HepG2 (cell line): ENCODE measurements at regions not wholly inside any gene's neighbourhood (a gene's known extent, or its start where the extent isn't known, plus 50 kb on each side); places are given as distances from the start of the nearest gene placed in this dataset.

Experiments
- ATAC-seq: fragments of 200-7000 bp; cut with Tn5 transposase; 3 replicates; pipeline ENCODE4 v1.9.1; 2020; ENCODE audit warnings: mild to moderate bottlenecking, moderate library complexity
- BruUV-seq: library from RNA; stranded (reverse); fragments of 400-500 nt; replicated peaks from 2 replicates; lab custom pipeline; 2021; lab: Mats Ljungman, UMichigan
- CTCF ChIA-PET: fragments of 300-600 bp; formaldehyde crosslinking; extraction: SDS; loops from one replicate; lab custom pipeline; 2021; ENCODE audit warnings: low total read pairs, inconsistent platforms, low intra/inter-chr PET ratio; lab: Yijun Ruan, JAX
- POLR2A ChIA-PET: fragments of 350-600 bp; sonication (Branson Sonifier 250); formaldehyde crosslinking; loops from one replicate; lab custom pipeline; 2020; ENCODE audit warnings: antibody characterized with exemption, inconsistent platforms; lab: Yijun Ruan, JAX
- DNase-seq: peaks from one replicate; pipeline ENCODE4 v3.0.0-alpha.2; 2015; ENCODE audit warnings: low spot score
- FAIRE-seq: peaks from 3 replicates; lab custom pipeline; 2011; peaks lifted over from hg19 to GRCh38; lab: Jason Lieb, UNC
- H2AFZ ChIP-seq: one replicate; pipeline ENCODE4 v1.6.1; 2011; ENCODE audit warnings: low read length, inconsistent platforms
- H3K27ac ChIP-seq: fragments of 300-600 bp; 3 replicates; pipeline ENCODE4 v1.8.0; 2011; ENCODE audit warnings: mixed run types, mild to moderate bottlenecking, mixed read lengths, low read length, inconsistent platforms; ENCODE audit not compliant: insufficient read depth; ENCODE audit errors: extremely low read length
- H3K27me3 ChIP-seq, 2 experiments: fragments of 200-600 bp in 1 of 2; 2 replicates in 1 of 2; 3 replicates in 1 of 2; pipeline versions ENCODE4 v1.6.0 to v1.8.0; 2011; ENCODE audit warnings: low read length in 2 of 2, mild to moderate bottlenecking in 2 of 2, moderate library complexity in 2 of 2, inconsistent platforms in 1 of 2; ENCODE audit not compliant: insufficient read depth in 2 of 2, control insufficient read depth in 1 of 2
- H3K36me3 ChIP-seq, 2 experiments: fragments of 200-600 bp in 1 of 2; replicated peaks in 1 of 2; 2 replicates in 1 of 2; 3 replicates in 1 of 2; pipeline versions ENCODE4 v1.5.1 to v1.8.0; 2011; ENCODE audit warnings: low read length in 2 of 2, inconsistent platforms in 1 of 2; ENCODE audit not compliant: insufficient read depth in 2 of 2, control insufficient read depth in 1 of 2
- H3K4me1 ChIP-seq: 2 replicates; pipeline ENCODE4 v1.5.1; 2012; ENCODE audit warnings: low read length, inconsistent platforms; ENCODE audit not compliant: insufficient read depth
- H3K4me2 ChIP-seq: 2 replicates; pipeline ENCODE4 v1.6.0; 2011; ENCODE audit warnings: low read depth, low read length, inconsistent platforms
- H3K4me3 ChIP-seq, 3 experiments: fragments of 200-600 bp in 1 of 3; sonication (generic), shearing (Covaris generic) in 1 of 3; replicated peaks in 1 of 3; 2 replicates each; pipeline ENCODE4 v1.5.1; 2011 to 2016; ENCODE audit warnings: low read length in 3 of 3, inconsistent platforms in 2 of 3, low read depth in 2 of 3, mild to moderate bottlenecking in 2 of 3, control low read depth in 1 of 3, mixed read lengths in 1 of 3; ENCODE audit not compliant: insufficient read depth in 1 of 3
- H3K79me2 ChIP-seq: one replicate; pipeline ENCODE4 v1.6.1; 2011; ENCODE audit warnings: low read length, inconsistent platforms; ENCODE audit not compliant: insufficient read depth
- H3K9ac ChIP-seq: 2 replicates; pipeline ENCODE4 v1.6.0; 2011; ENCODE audit warnings: mild to moderate bottlenecking, low read depth, low read length, inconsistent platforms; ENCODE audit not compliant: insufficient read depth
- H3K9me3 ChIP-seq: 2 replicates; pipeline ENCODE4 v1.5.1; 2012; ENCODE audit warnings: mild to moderate bottlenecking, low read length
- H4K20me1 ChIP-seq: 2 replicates; pipeline ENCODE4 v1.6.0; 2011; ENCODE audit warnings: inconsistent platforms, mild to moderate bottlenecking, low read length, moderate library complexity; ENCODE audit not compliant: insufficient read depth
- EED ChIP-seq: sonication (generic); formaldehyde crosslinking; IDR thresholded peaks from 2 replicates; pipeline ENCODE4 v1.5.0; 2020; ENCODE audit warnings: mild to moderate bottlenecking, missing genetic modification reagents
- GFI1 ChIP-seq: sonication (generic); formaldehyde crosslinking; IDR thresholded peaks from 2 replicates; pipeline ENCODE4 v1.5.0; 2020; ENCODE audit warnings: missing genetic modification reagents, mild to moderate bottlenecking, borderline replicate concordance
- HDAC6 ChIP-seq: fragments of 200-600 bp; sonication (generic); IDR thresholded peaks from 2 replicates; pipeline ENCODE4 v1.7.0; 2017; ENCODE audit warnings: mild to moderate bottlenecking, antibody characterized with exemption, low read length, low read depth
- HOXA9 ChIP-seq: sonication (generic); formaldehyde crosslinking; IDR thresholded peaks from 2 replicates; pipeline ENCODE4 v1.8.1; 2022; ENCODE audit warnings: missing genetic modification reagents, mild to moderate bottlenecking, moderate library complexity, borderline replicate concordance
- NCOA1 ChIP-seq: sonication (generic); formaldehyde crosslinking; IDR thresholded peaks from 2 replicates; pipeline ENCODE4 v1.9.0; 2021; ENCODE audit warnings: missing genetic modification reagents
- PAWR ChIP-seq: sonication (generic); formaldehyde crosslinking; IDR thresholded peaks from 2 replicates; pipeline ENCODE4 v1.4.0; 2020; ENCODE audit warnings: missing genetic modification reagents, mild to moderate bottlenecking, borderline replicate concordance
- RBM39 ChIP-seq: fragments of 200-400 bp; formaldehyde crosslinking; IDR thresholded peaks from one replicate; pipeline ENCODE4 v1.6.1; 2018; ENCODE audit warnings: antibody characterized with exemption, mild to moderate bottlenecking, low read depth, low read length; ENCODE audit not compliant: poor library complexity, severe bottlenecking
- ZNF766 ChIP-seq: sonication (generic); formaldehyde crosslinking; IDR thresholded peaks from 2 replicates; pipeline ENCODE4 v1.5.0; 2020; ENCODE audit warnings: missing genetic modification reagents, borderline replicate concordance
- ZNF83 ChIP-seq: sonication (generic); formaldehyde crosslinking; IDR thresholded peaks from 2 replicates; pipeline ENCODE4 v1.4.0; 2020; ENCODE audit warnings: missing genetic modification reagents, mild to moderate bottlenecking, borderline replicate concordance
- ZSCAN22 ChIP-seq: sonication (generic); formaldehyde crosslinking; IDR thresholded peaks from 2 replicates; pipeline ENCODE4 v1.4.0; 2020; ENCODE audit warnings: mild to moderate bottlenecking, missing genetic modification reagents
- WGBS: methylation state at CpG from one replicate; pipeline ENCODE4 v1.1.6; 2017; ENCODE audit warnings: low lambda C conversion rate; 5-methylcytosine and 5-hydroxymethylcytosine counted together
- in situ Hi-C: cut with HindIII; loops from 2 replicates; pipeline ENCODE4 v1.10.0; 2017; ENCODE audit warnings: low pct_unique_long_range_greater_than_20kb; ENCODE audit not compliant: extremely low pct_ligation_motif_present
- intact Hi-C: fragments of 100-400 bp; cut with micrococcal nuclease; formaldehyde crosslinking; loops from one replicate; pipeline ENCODE4 v1.10.0; 2022; ENCODE audit not compliant: unreplicated experiment
- TF ChIP-seq, protein P1 (sequence below): sonication (generic); formaldehyde crosslinking; conservative IDR thresholded peaks from 2 replicates; pipeline ENCODE4 v1.5.0; 2020; ENCODE audit warnings: missing genetic modification reagents

DNA sequence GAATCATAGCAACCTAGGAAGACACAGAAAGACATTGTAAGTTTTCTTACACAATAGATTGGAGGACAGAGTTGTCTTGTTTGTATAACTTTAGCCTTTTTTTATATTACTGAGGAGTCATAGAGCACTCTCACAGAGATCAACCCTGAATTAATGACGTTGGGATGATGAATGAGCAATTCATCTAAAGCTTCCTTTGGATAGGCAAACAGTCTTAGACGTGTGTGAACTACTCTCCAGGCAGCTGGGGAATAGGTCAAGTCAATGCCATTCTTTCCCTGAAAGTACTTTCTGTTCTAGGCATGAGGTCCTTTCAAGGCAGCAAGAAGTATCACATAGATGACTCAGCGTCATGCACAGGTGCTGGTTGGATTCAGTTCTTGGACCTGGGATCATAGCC, 369.1 kb upstream of the NOVA1 start:
- H3K79me2 ChIP-seq = no peaks in the 10 kb centered on the region
- POLR2A ChIA-PET = no interaction called here
- H2AFZ ChIP-seq = no peak overlapping the region
- intact Hi-C loops = no loop called here
- in situ Hi-C loops = no loop called here
- H3K36me3 ChIP-seq = no peaks in the 10 kb centered on the region
- H3K27me3 ChIP-seq = no peaks in the 10 kb centered on the region
- no peak overlapping the region for H3K4me2 ChIP-seq
- BruUV-seq = no TSS peak
- no peak overlapping the region for H3K9ac ChIP-seq
- WGBS = 2% methylated on average over 3 of the region's 3 CpGs
- no peak for TF ChIP-seq GFI1 (CRISPR knock-in tag)
- TF ChIP-seq, protein P1, sequence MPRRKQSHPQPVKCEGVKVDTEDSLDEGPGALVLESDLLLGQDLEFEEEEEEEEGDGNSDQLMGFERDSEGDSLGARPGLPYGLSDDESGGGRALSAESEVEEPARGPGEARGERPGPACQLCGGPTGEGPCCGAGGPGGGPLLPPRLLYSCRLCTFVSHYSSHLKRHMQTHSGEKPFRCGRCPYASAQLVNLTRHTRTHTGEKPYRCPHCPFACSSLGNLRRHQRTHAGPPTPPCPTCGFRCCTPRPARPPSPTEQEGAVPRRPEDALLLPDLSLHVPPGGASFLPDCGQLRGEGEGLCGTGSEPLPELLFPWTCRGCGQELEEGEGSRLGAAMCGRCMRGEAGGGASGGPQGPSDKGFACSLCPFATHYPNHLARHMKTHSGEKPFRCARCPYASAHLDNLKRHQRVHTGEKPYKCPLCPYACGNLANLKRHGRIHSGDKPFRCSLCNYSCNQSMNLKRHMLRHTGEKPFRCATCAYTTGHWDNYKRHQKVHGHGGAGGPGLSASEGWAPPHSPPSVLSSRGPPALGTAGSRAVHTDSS (CRISPR knock-in tag) = no peak
- TF ChIP-seq ZSCAN22 (CRISPR knock-in tag) = no peak
- no peak for TF ChIP-seq PAWR (CRISPR knock-in tag)
- TF ChIP-seq NCOA1 (CRISPR knock-in tag) = no peak
- TF ChIP-seq HDAC6 = no peak
- TF ChIP-seq ZNF766 (CRISPR knock-in tag) = no peak
- no peak for TF ChIP-seq RBM39
- TF ChIP-seq HOXA9 (CRISPR knock-in tag) = no peak
- TF ChIP-seq ZNF83 (CRISPR knock-in tag) = no peak
- no peak for TF ChIP-seq EED (CRISPR knock-in tag)
- TF ChIP-seq, all 625 proteins: peak for 0
- no peaks in the 10 kb centered on the region for H3K4me1 ChIP-seq
- FAIRE-seq (no peak), ATAC-seq (no peak), DNase-seq (no peak)
- H3K9me3 ChIP-seq = peaks cover 78% of the 10 kb centered on the region
- H3K27ac ChIP-seq = no peak overlapping the region
- CTCF ChIA-PET = no interaction called here
- H4K20me1 ChIP-seq = no peaks in the 10 kb centered on the region
- H3K4me3 ChIP-seq = no peak overlapping the region
